GM19099 (cell line): ENCODE measurements at regions not wholly inside any gene's neighbourhood (a gene's known extent, or its start where the extent isn't known, plus 50 kb on each side); places are given as distances from the start of the nearest gene placed in this dataset.

Experiments
- POLR2A ChIP-seq: IDR thresholded peaks from 3 replicates; pipeline ENCODE4 v1.6.1; 2011; ENCODE audit warnings: low read depth; ENCODE audit not compliant: insufficient read length; ENCODE audit errors: extremely low read depth

DNA sequence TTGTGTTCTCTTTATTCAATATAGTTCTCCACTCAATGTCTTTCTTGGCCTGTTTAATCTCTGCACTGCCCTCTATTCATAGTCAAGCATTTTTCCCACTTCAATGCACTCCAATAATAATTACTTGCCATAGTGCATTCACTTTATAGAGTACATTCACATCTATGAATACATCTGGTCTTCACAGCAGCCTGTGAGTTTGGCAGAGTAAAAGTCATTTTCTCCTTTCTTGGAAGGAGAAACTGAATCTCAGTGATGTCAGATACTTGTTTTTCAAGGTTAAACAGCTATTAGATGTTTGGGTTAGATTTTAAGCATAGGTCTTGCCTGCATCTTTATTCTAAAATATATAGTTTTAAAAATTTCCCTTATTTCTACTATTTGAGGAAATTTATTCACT lies 373.2 kb downstream of the TRIB2 start:
- no peak for TF ChIP-seq POLR2A

DNA sequence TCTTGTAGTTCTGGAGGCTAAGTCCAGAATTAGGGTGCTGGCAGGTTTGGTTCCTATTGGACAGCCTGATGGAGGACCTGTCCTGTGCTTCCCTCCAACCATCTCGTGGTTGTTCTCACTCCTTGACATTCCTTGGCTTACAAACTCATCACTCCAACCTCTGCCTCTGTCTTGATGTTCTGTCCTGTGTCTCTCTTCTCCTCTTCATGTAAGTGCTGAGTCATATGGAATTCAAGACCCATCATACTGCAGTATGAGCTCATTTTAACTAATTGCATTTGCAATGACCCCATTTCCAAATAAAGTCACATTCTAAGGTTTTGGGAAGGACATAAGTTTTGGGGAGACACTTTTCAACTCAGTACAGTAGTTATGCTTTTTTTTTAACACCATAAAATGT lies 374.7 kb downstream of the TRIB2 start:
- TF ChIP-seq POLR2A = no peak

DNA sequence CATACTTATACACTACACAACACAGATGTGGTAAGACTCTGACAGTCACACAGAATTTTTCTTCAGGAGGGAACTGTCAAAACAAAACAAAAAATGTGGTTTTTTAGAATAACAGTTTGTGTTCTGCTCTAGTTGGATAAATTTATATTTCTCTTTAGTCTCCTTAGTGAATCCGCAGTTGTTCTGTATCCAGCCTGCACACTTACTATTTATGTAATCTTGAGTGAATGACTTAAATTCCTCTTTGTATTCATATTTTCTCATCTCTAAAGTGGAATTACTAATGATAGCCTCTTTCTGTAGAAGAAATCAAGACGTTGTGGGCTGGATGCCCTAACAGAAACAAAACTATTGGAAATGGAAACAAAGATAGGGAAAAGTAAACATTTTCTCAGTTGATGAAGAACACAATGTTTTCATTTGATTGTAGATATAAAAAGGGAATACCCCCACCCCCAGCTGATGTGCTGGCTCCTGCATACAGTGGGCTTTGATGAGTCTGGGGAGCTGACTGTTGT lies 375.2 kb downstream of the TRIB2 start:
- TF ChIP-seq POLR2A = no peak

DNA sequence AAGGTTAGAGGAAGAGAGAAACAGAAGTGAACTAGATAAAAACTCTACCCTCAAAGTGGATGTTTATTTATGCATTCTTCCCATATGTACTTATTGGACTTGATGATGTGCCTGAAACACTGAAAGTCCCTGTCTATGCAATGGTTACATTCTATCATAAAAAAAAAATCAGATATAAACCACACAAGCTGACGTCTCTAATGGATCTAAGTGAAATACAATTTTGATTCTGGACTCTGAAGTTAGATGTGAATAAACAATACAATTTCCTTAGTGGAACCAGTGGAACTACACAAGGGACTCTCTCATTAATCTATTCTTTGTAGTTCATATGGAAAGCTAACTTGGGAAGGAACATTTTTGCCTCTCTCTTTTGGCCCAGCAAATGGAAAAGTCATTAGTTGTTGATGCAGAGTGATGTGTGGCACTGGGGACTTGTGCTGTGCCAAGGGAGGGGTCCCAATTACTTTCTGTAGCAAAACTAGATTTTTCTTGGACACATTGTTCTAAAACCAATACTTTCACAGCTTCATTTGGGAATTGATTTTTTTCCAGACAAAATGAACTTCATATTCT lies 376.8 kb downstream of the TRIB2 start:
- no peak for TF ChIP-seq POLR2A

GRCh38 chr2:13102397-13103063 lies 385.8 kb downstream of the TRIB2 start:
- no peak for TF ChIP-seq POLR2A

DNA sequence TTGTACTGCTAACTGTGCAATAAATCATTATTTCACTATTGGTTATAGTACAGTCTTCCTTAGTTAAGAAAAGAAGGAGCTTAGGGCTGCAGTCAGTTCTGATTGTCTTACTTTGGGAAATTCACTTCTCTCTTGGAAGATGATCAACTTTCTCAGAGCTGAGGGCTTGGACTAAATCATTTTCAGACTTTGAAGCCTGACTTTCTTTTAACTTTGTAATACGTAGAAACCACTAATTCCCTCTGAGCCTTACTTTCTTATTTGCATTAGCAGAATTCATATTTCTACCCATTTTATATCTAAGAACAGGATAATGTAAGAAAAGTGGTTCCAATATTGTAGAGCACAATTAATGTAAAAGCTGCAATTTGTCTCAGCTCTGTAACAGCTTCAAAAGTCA lies 386.4 kb downstream of the TRIB2 start:
- TF ChIP-seq POLR2A = no peak

GRCh38 chr2:13103778-13104493 lies 387.2 kb downstream of the TRIB2 start:
- no peak for TF ChIP-seq POLR2A

DNA sequence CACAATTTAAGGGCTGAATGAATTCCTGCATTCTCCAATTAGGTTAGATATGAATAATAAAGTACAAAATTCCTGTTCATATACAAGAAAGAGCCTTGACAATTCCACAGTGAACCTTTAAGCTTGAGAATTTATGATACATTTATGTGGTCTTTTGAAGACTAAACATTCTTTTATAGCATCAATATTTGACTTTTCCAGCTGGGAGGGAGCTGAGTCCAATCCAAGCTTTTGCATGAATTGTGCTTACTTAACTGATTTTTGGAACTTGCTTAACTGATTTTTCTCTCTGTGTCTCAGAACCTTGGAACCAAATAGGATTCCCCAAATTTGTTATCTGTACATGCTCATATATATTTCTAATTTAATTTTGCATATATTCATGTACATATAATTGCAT lies 388.0 kb downstream of the TRIB2 start:
- TF ChIP-seq POLR2A = no peak

DNA sequence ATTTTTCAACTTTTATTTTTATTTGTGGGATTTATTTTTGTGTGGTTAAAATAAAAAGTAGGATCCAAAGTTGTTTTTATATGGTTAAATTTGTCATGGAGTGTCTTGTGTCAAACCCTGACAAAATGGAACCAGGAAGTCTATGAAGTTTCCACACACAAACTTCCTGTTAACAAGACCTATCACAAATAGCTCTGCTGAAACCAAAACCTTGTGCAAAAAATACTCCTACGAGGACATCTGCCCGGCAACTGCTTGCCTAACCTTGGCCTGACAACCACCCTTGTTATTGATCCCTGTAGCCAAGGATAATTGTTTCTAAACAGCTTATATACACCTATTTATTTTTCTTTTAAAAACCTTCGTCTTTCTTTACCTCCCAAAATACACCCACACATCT lies 389.6 kb downstream of the TRIB2 start:
- TF ChIP-seq POLR2A = no peak

DNA sequence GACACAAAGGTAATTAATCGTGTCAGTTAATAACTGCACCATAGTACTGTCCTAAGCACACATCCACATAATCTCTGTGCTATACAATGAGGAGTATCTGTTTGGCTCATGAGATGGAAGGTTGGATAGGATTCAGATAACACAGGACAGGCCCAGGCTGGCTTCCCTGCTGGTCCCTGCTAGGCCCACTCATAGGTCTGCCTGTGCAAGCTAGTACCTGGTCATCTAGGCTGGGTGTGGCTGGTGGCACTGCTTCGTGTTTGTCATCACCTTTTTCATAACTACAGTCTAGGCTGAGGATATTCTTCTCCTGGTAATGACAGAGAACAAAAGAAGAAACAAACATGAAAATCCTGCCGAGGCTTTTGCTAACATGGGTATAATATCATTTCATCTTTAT lies 392.8 kb downstream of the TRIB2 start:
- TF ChIP-seq POLR2A = no peak

DNA sequence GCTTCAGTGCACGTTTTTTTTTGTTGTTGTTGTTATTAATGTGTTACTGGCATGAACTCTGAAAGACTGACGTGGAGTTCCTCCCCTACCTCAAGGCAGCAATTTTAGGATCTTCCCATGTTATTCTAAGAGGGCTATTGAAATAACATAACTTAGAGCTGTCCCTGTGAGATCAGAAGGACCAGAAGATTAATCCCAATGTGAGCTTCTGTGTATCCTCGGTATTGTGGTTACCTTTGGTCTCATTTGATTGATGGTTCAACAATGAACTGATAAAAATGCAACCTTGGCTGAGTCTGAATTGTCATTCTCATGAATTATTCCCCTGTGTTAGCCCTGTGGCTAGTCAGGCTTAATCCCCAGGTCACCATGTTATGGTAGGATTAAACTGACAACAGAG lies 394.1 kb downstream of the TRIB2 start:
- no peak for TF ChIP-seq POLR2A

DNA sequence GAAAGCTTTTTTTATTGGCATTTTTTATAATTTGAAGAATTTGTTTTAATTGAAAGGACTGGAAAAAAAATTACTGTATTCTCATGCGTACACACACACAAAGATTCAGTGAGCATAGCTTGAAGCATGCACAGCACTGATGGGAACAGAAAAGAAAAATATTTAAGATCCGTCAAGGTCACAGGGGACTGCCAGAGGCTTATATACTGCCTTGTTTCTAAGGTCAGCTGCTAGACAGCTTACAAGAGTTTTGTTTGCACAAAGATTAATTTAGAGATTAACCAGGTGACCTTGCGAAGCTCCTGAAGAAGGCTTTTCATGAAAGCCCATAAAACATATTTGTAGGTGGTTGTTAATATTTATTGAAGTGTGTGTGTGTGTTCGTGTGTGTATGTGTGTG lies 396.3 kb downstream of the TRIB2 start:
- TF ChIP-seq POLR2A = no peak

GRCh38 chr2:13114391-13114790 lies 397.7 kb downstream of the TRIB2 start:
- no peak for TF ChIP-seq POLR2A

- TF ChIP-seq POLR2A = no peak
Measured at GRCh38 chr2:13115643-13116042, 398.9 kb downstream of the TRIB2 start.

DNA sequence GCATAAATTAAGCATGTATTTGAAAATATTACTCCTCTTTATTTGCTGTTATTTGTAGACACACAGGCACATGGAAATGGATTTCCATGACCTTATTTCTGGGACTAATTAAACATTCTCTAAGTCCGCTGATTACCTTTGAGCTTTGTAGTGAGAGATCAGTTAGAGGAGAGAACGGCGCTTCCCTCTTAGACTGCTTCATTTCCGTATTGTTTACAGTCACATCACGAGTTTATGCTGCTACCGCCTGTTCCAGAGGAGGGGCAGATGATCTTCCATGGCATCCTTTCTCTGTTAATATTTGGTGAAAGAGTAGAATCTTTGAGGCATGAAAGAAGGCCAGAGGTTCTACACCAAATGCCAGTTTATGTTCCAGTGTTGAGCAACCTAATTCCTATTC lies 404.4 kb downstream of the TRIB2 start:
- TF ChIP-seq POLR2A = no peak

GRCh38 chr2:13128139-13128538 lies 411.4 kb downstream of the TRIB2 start:
- TF ChIP-seq POLR2A = no peak

DNA sequence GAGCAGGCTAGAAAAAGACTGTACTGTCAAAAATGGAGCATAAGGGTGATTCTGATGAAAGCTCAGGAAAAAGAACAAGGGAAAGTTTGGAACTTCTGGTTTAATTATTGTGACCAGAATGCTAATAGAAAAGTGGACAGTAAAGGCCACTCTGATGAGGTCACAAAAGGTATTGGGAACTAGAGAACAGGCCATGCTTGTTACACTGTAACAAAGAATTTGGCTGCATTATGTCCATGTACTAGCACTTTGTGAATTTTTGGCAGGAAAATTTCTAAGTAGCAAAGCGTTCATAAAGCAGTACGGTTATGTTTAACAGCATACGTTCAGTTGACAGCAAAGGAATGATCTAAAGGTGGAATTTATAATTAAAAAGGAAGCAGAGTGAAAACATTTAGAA lies 418.6 kb downstream of the TRIB2 start:
- TF ChIP-seq POLR2A = no peak

- no peak for TF ChIP-seq POLR2A
Measured at GRCh38 chr2:13135856-13136255, 419.1 kb downstream of the TRIB2 start.
